GM18909 (cell line): ENCODE measurements at regions not wholly inside any gene's neighbourhood (a gene's known extent, or its start where the extent isn't known, plus 50 kb on each side); places are given as distances from the start of the nearest gene placed in this dataset.
"Not testable (repeated sequence)": the region's sequence is repeated elsewhere in the genome, so short reads cannot be mapped to it uniquely, and the experiment has no call there.

ENCODE experiments used
- ATAC-seq: cut with Tn5 transposase; IDR thresholded peaks from one replicate; pipeline ENCODE4 v1.9.1; 2021; ENCODE audit warnings: mild to moderate bottlenecking; ENCODE audit not compliant: unreplicated experiment, poor library complexity

- no peak for ATAC-seq
These were observed 573.4 kb upstream of the PPP2R3A start for GRCh38 chr3:135392151-135392550.

- ATAC-seq = no peak
These were observed 572.4 kb upstream of the PPP2R3A start for GRCh38 chr3:135393159-135393558.

- ATAC-seq = no peak
These were observed 571.5 kb upstream of the PPP2R3A start for GRCh38 chr3:135393898-135394525.

GRCh38 chr3:135412475-135412874 is 553.1 kb upstream of the PPP2R3A start:
- no peak for ATAC-seq

- ATAC-seq = no peak
These were observed 549.3 kb upstream of the PPP2R3A start for GRCh38 chr3:135416182-135416581.

GRCh38 chr3:135419155-135419554 is 546.4 kb upstream of the PPP2R3A start:
- ATAC-seq = no peak

GRCh38 chr3:135426508-135426907 is 539.0 kb upstream of the PPP2R3A start:
- ATAC-seq = no peak

- ATAC-seq = no peak
These were observed 533.1 kb upstream of the PPP2R3A start for GRCh38 chr3:135432402-135432801.

- not testable (repeated sequence) for ATAC-seq
These were observed 526.5 kb upstream of the PPP2R3A start for GRCh38 chr3:135438889-135439597.

- ATAC-seq = not testable (repeated sequence)
These were observed 525.9 kb upstream of the PPP2R3A start for GRCh38 chr3:135439632-135440031.

GRCh38 chr3:135440233-135440632 is 525.3 kb upstream of the PPP2R3A start:
- no peak for ATAC-seq

- ATAC-seq = no peak
These were observed 524.8 kb upstream of the PPP2R3A start for GRCh38 chr3:135440746-135441145.

GRCh38 chr3:135444058-135444457 is 521.5 kb upstream of the PPP2R3A start:
- no peak for ATAC-seq

GRCh38 chr3:135447483-135447882 is 518.0 kb upstream of the PPP2R3A start:
- no peak for ATAC-seq

- no peak for ATAC-seq
These were observed 517.0 kb upstream of the PPP2R3A start for GRCh38 chr3:135448520-135448919.

GRCh38 chr3:135449046-135449445 is 516.5 kb upstream of the PPP2R3A start:
- ATAC-seq = no peak

- no peak for ATAC-seq
These were observed 514.3 kb upstream of the PPP2R3A start for GRCh38 chr3:135451037-135451785.

- no peak for ATAC-seq
These were observed 512.6 kb upstream of the PPP2R3A start for GRCh38 chr3:135452881-135453280.

- ATAC-seq = no peak
These were observed 512.2 kb upstream of the PPP2R3A start for GRCh38 chr3:135453326-135453725.

- ATAC-seq = no peak
These were observed 510.6 kb upstream of the PPP2R3A start for GRCh38 chr3:135454890-135455289.

GRCh38 chr3:135456108-135456790 is 509.3 kb upstream of the PPP2R3A start:
- ATAC-seq = no peak
